Fibroblast of villous mesenchyme (primary cell): ENCODE measurements at regions not wholly inside any gene's neighbourhood (a gene's known extent, or its start where the extent isn't known, plus 50 kb on each side); places are given as distances from the start of the nearest gene placed in this dataset.

Experiments used
- DNase-seq: peaks from one replicate; pipeline ENCODE4 v3.0.0-alpha.2; 2010; ENCODE audit warnings: low read depth
- H3K4me3 ChIP-seq: 2 replicates; pipeline ENCODE4 v1.5.1; 2011; ENCODE audit warnings: low read depth, mild to moderate bottlenecking, low read length
- TF ChIP-seq, protein P1 (sequence below): IDR thresholded peaks from 2 replicates; pipeline ENCODE4 v1.5.1; 2012; ENCODE audit warnings: low read depth, mild to moderate bottlenecking, low read length; ENCODE audit not compliant: insufficient read depth

DNA sequence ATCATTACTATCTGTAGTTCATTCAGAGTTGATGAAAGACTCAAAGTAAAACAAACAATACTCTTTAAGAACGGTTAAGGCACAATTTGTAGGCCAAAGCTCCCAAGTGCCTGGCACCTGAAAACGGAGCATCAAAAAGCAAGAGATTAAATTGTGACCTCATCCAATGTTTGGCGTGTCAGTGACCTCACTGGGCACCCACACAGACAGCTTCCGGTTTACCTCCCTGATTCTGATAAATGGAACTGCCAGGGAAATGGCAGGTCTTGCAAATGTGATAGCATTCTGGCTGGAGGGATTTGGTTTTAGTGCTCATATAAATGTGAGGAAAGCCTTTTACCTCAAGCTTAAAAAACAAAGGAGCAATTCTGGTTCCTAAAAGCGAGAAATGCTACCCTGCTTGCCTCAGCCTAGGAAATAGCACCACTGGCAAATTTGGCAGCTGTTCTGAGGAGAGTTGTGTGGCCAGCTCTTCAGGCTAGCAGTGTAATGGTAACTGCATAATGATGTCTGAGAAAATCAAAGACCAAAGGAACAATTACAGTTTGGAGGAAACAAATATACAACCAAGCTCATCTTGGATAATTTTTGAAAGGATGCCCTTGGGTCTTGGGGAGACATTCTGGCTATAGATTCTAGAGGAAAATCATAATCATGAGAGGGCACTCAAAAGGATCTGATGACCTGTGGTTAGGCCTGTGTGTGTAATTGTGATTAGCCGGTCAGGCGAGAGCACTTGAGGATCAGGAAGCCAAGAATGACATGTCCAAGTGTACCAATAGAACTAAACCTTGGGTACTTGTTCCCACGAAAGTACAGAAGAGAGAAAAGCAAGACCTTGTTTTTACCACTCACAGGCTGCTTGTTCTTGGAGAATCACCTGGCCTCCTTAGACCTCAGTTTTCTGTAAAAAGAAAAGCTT is 174.3 kb downstream of the TFAP2B start:
- DNase-seq: no peak
- TF ChIP-seq, protein P1, sequence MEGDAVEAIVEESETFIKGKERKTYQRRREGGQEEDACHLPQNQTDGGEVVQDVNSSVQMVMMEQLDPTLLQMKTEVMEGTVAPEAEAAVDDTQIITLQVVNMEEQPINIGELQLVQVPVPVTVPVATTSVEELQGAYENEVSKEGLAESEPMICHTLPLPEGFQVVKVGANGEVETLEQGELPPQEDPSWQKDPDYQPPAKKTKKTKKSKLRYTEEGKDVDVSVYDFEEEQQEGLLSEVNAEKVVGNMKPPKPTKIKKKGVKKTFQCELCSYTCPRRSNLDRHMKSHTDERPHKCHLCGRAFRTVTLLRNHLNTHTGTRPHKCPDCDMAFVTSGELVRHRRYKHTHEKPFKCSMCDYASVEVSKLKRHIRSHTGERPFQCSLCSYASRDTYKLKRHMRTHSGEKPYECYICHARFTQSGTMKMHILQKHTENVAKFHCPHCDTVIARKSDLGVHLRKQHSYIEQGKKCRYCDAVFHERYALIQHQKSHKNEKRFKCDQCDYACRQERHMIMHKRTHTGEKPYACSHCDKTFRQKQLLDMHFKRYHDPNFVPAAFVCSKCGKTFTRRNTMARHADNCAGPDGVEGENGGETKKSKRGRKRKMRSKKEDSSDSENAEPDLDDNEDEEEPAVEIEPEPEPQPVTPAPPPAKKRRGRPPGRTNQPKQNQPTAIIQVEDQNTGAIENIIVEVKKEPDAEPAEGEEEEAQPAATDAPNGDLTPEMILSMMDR: no peak
- no peak overlapping the region for H3K4me3 ChIP-seq

DNA sequence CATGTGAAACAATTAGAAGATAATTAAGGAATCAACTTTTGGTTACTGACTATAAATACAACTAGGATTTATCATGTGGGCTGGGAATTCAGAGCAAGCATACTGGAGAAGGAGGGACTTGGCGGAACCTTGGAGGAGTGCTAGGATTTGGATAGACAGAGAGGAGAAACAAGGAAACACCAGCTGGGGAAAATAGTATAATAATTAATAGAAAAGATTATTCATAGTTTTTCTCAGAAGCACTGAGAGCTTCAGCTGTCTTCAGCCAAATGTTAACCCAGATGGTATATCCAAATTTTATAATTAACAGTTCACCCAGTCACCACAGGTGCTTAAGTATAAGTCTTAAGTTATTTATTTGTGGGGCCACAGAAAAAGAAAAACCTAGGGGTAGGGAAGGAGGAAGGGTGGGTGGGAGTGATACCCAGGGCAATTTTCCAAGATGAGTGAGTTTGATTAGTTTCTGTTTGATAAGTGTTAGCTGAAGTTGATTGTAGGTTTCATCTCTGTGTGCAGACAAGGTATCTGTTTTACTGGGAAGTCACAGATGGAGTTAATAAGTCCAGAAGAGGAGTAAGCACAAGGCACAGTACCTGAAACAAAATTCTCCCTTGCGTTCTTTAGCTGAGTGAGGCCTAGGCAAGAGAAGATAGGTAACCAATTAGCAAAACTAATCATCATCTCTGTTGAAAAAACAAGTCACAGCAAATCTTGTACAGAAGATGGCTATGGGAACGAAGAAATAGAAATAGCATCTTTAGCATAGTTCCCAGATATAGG is 175.5 kb downstream of the TFAP2B start:
- H3K4me3 ChIP-seq: no peak overlapping the region
- TF ChIP-seq, protein P1: no peak
- DNase-seq: no peak

DNA sequence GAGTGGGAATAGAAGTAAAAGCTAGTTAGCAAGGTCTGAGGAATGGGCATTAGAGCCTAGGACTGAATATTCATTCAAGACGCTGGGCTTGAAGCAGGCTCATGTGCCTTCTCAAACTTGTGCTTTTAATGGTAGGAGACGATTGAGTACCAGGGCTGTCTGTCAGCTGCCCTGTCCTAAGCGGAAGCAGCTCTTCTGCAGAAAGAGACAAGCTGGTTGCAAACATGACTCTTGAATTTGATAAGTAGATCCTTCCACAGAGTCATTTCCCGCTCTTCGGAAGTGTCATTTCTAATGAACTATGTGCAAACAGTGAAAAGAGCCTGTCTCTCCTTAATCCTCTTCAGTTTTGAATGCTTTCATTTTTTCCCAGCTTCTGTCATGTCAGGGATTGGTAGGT is 176.4 kb downstream of the TFAP2B start:
- no peak for DNase-seq
- H3K4me3 ChIP-seq: no peak overlapping the region
- TF ChIP-seq, protein P1: no peak

DNA sequence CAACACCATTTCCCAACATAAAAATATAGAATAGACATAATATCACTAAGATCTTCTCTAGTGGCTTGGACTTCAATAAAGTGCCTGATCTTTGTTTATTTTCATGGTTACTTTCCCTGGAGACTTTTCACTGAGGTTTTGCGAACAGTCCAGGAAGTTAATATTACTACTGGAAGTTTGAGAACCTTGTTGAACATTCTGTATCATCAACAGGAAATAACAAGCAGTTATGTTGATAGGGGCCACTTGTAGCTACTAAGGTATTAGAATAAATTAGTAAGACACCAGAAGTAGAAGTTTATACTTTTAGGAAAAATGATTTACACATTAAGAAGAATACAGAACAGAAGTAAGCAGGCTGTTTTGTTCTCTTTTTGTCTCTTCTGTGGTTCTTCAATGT is 180.2 kb downstream of the TFAP2B start:
- DNase-seq: no peak
- H3K4me3 ChIP-seq: no peak overlapping the region
- TF ChIP-seq, protein P1: no peak

DNA sequence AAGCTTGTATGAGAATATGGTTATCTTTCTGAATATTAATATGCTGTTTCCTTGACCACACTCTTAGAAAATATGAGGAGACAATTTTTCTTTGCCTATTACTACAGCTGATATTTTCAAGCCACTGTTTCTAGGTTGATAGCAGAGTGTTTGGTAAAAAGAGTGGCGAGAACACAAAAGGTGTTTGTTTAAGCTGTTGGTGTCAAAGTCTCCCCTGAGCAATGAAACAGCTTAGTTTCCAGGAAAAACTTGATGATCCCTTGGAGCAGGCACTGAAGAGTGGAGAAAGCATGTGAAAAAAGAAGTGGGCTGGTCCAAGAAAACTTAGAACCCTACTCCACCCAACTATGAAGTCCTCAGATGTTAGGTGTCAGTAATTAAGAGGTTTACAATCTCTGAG is 182.7 kb downstream of the TFAP2B start:
- TF ChIP-seq, protein P1: no peak
- no peak for DNase-seq
- no peak overlapping the region for H3K4me3 ChIP-seq

DNA sequence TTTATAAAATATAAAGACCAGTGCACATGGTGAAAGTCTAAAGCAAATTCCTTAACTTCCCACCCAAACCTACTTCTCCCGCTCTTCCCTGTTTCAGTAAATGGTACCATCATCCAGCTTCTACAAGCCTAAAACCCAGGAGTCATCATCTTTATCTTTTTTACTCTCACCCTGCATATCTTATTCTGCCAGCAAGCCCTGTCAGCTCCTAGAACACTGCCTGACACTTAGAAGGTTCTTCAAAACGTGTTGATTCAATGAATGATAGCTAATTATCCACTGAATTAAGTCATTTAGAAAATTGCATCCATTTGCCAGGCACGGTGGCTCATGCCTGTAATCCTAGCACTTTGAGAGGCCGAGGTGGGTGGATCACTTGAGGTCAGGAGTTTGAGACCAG is 185.7 kb downstream of the TFAP2B start:
- H3K4me3 ChIP-seq: no peak overlapping the region
- DNase-seq: no peak
- TF ChIP-seq, protein P1: no peak
